LNCaP clone FGC (cell line): ENCODE measurements at regions not wholly inside any gene's neighbourhood (a gene's known extent, or its start where the extent isn't known, plus 50 kb on each side); places are given as distances from the start of the nearest gene placed in this dataset.

Experiments used
- DNase-seq: peaks from one replicate; pipeline ENCODE4 v3.0.0-alpha.2; 2011; ENCODE audit warnings: low read depth
- H3K4me3 ChIP-seq: 2 replicates; pipeline ENCODE4 v1.5.1; 2011; ENCODE audit warnings: mild to moderate bottlenecking, low read depth, low read length, control low read depth
- TF ChIP-seq, protein P1 (sequence below): IDR thresholded peaks from 2 replicates; pipeline ENCODE4 v1.5.1; 2012; ENCODE audit warnings: mild to moderate bottlenecking; ENCODE audit not compliant: control insufficient read depth, insufficient read depth; ENCODE audit errors: extremely low read depth

GRCh38 chr1:56188221-56188620 lies 391.1 kb downstream of the PLPP3 start:
- no peak for DNase-seq
- no peak overlapping the region for H3K4me3 ChIP-seq
- TF ChIP-seq, protein P1, sequence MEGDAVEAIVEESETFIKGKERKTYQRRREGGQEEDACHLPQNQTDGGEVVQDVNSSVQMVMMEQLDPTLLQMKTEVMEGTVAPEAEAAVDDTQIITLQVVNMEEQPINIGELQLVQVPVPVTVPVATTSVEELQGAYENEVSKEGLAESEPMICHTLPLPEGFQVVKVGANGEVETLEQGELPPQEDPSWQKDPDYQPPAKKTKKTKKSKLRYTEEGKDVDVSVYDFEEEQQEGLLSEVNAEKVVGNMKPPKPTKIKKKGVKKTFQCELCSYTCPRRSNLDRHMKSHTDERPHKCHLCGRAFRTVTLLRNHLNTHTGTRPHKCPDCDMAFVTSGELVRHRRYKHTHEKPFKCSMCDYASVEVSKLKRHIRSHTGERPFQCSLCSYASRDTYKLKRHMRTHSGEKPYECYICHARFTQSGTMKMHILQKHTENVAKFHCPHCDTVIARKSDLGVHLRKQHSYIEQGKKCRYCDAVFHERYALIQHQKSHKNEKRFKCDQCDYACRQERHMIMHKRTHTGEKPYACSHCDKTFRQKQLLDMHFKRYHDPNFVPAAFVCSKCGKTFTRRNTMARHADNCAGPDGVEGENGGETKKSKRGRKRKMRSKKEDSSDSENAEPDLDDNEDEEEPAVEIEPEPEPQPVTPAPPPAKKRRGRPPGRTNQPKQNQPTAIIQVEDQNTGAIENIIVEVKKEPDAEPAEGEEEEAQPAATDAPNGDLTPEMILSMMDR, result no peak

DNA sequence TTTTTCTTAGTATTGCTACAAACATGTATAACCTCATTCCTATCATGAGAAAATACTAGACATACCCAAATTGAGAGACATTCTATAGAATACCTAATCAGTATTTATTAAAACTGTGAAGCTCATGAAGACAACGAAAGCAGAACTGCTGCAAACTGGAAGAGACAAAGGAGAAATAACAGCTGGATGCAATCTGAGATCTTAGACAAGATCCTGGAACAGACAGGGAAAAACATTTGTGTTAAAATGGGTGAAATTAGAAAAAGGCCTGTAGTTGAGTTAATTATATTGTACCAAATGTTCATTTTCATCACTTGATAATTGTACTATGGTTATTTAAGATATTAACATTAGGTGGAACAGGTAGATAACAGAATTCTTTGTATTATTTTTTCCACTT lies 392.0 kb downstream of the PLPP3 start:
- TF ChIP-seq, protein P1, result no peak
- no peak for DNase-seq

DNA sequence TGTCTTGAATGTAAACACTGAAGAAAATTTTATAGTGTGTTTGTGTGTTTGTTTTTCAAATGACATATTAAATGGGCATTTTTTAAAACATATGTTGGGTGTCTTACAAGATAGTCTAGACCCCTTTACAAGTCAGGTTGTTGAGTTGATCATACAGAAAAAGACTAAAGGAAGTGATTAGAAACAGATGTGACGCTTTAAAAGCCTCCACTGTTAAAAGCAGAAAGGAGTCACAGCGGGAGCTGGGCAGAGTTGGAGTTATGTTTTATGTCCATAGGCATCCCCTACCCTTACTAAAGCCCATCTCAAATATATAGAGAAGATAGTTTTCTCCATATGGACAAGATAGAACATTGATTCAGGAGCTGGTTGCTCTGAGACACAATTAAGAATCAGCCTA lies 393.9 kb downstream of the PLPP3 start:
- TF ChIP-seq, protein P1, result no peak
- no peak overlapping the region for H3K4me3 ChIP-seq
- no peak for DNase-seq

More for the DNA sequence above, 392.0 kb downstream of the PLPP3 start:
- H3K4me3 ChIP-seq, result no peak overlapping the region

- H3K4me3 ChIP-seq, result no peak overlapping the region
- no peak for DNase-seq
- TF ChIP-seq, protein P1, result no peak
Observed at GRCh38 chr1:56183151-56183550, 396.2 kb downstream of the PLPP3 start.

DNA sequence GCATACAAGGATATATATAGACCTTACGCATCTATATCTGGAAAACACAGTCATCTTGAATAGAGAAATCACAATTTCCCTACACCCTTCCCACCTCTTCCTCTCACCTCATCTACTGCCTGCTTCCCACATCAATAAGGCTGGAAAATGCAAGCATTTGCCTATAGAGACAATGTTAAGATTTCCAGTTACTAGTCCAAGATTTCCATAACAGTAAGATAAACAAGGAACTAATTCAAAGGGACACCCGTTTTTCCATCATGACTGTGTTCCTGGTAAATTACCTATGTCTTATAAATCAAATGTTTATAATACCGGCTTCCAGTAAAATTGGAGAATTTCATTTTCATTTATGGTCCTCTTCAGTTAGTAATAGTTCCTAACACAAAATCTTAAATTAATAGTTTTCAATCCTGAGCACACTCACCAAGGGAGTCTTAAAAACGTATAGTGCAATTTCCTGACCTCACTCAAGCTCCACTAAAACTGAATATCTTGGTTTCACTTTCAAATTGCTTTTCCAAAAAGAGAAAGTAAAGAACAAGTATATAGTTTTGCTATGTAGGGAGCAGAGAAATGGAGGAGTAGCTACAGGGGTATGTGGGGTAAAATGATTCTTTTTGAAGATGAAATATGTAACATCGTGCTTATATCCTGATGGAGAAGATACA lies 398.7 kb downstream of the PLPP3 start:
- TF ChIP-seq, protein P1, result no peak
- H3K4me3 ChIP-seq, result no peak overlapping the region
- no peak for DNase-seq

- TF ChIP-seq, protein P1, result no peak
Observed at GRCh38 chr1:56179543-56179942, 399.8 kb downstream of the PLPP3 start.

GRCh38 chr1:56175211-56175610 lies 404.2 kb downstream of the PLPP3 start:
- DNase-seq, result no peak
- TF ChIP-seq, protein P1, result no peak
- no peak overlapping the region for H3K4me3 ChIP-seq

More at GRCh38 chr1:56179543-56179942, 399.8 kb downstream of the PLPP3 start:
- no peak overlapping the region for H3K4me3 ChIP-seq
- no peak for DNase-seq
